ENCODE measurements at regions not wholly inside any gene's neighbourhood (a gene's known extent, or its start where the extent isn't known, plus 50 kb on each side); places are given as distances from the start of the nearest gene placed in this dataset.

DNA sequence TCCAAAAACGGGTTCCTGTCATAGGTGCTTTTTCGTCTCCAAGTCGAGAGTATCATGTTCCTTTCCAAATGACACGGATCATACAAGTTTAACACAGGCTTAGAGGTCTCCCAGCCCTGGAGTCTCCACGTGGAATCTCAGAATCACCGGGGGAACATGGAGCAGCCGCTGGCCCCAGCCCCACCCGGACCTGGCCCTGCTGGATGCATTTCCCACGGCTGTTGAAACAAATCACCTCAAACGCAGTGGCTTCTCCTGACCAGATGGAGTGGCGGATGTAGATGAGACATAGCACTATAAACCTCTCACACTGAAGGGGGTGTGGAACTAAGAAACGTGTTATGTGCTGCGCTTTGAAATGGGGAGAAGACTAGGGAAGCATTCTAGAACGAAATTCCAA is 70.0 kb upstream of the FRMD1 start:
- H3K27me3 ChIP-seq (ENCODE audit: control insufficient read depth in 2 of 2, insufficient read depth in 2 of 2, low read length in 2 of 2): peaks cover 45 to 64% of the 10 kb centered on the region in 2 experiments
- H3K9me1 ChIP-seq (ENCODE audit: control insufficient read depth, insufficient read depth, low read length): no peaks in the 10 kb centered on the region
- H3K9me3 ChIP-seq (replicated peaks; ENCODE audit: control insufficient read depth, insufficient read depth, low read depth, low read length): no peaks in the 10 kb centered on the region
- in situ Hi-C loops (cut with MboI): no loop called here
- ChIA-PET CTCF (ENCODE audit: low intra/inter-chr PET ratio) (no interaction called here), POLR2A (interaction anchor here (0.7 kb wide), 1 partner anchor 97 kb away, joined by 3 read pairs; no protein-coding TSS in a partner anchor)
- H4K20me1 ChIP-seq (replicated peaks; ENCODE audit: control insufficient read depth, insufficient read depth, low read length): peaks cover 5% of the 10 kb centered on the region
- BruUV-seq (replicated peaks): no TSS peak
- TF ChIP-seq SMC3 (conservative IDR thresholded peaks at IDR 0.05; ENCODE audit: insufficient read depth, low read depth, low read length): no peak
- no peak overlapping the region for H3K27ac ChIP-seq (ENCODE audit: extremely low read depth, low read depth, low read length)
- H3K4me3 ChIP-seq: no peak overlapping the region
- H3K9ac ChIP-seq (ENCODE audit: insufficient read depth in 1 of 2, low read depth in 2 of 2, low read length in 2 of 2): no peak overlapping the region
- intact Hi-C loops (cut with micrococcal nuclease): no loop called here
- no peak for DNase-seq (ENCODE audit: extremely low read depth in 1 of 4, low spot score in 3 of 4)
- WGBS (ENCODE audit: insufficient coverage, low coverage, missing lambda C conversion rate): under 1% methylated on average over 14 of the region's 14 CpGs
- FAIRE-seq: no peak
- H3K36me3 ChIP-seq (ENCODE audit: control insufficient read depth, insufficient read depth, low read length): no peaks in the 10 kb centered on the region
- no peak overlapping the region for H2AFZ ChIP-seq (ENCODE audit: low read depth, low read length)
- H3K79me2 ChIP-seq (ENCODE audit: control insufficient read depth, insufficient read depth, low read length): no peaks in the 10 kb centered on the region
- no peaks in the 10 kb centered on the region for H3K4me1 ChIP-seq (replicated peaks in 1 of 2; ENCODE audit: control insufficient read depth in 2 of 2, insufficient read depth in 2 of 2, low read length in 2 of 2)
- ATAC-seq: no peak
- H3K4me2 ChIP-seq (ENCODE audit: insufficient read depth, low read length): no peak overlapping the region

DNA sequence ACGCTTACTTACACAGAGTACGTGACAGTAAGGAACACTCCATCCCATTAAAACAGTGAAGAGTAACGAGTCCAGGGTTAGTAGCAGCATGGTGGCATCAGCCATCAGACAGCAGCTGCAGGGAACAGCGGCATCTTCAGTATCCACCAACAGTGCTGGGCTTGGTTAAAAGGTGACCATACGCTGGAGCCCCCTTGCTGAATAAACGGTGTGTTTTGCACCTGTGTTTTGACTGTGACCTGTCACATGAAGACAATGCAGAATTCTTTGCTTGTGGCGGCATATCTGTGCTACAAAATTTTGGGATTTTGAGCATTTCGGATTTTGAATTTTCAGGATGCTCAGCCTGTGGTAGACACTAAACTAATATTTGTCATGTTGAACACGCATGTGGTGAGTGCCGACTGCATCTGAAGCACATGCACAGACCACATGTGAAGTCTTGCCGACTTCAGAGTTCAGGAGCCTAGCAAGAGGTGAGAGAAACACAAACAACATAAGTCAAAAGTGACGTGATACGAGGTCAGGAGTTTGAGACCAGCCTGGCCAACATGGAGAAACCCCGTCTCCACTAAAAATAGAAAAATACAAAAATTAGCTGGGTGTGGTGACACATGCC is 69.3 kb upstream of the FRMD1 start:
- in situ Hi-C loops (cut with MboI): no loop called here
- peaks cover 5% of the 10 kb centered on the region for H4K20me1 ChIP-seq (replicated peaks; ENCODE audit: control insufficient read depth, insufficient read depth, low read length)
- intact Hi-C loops (cut with micrococcal nuclease): no loop called here
- TF ChIP-seq MCM2 (IDR thresholded peaks at IDR 0.05; ENCODE audit: low read depth) (no peak), ZSCAN32 (CRISPR knock-in tag; IDR thresholded peaks at IDR 0.05) (no peak), FOXK2 (conservative IDR thresholded peaks at IDR 0.05 in 1 of 2, IDR thresholded peaks at IDR 0.05 in 1 of 2; ENCODE audit: low read depth in 2 of 2) (no peak), HDAC8 (tag; IDR thresholded peaks at IDR 0.05) (no peak), ZNF184 (CRISPR knock-in tag; IDR thresholded peaks at IDR 0.05) (no peak), ETS2 (tag; IDR thresholded peaks at IDR 0.05; ENCODE audit: borderline replicate concordance, poor library complexity, severe bottlenecking) (no peak)
- TF ChIP-seq, protein P1, sequence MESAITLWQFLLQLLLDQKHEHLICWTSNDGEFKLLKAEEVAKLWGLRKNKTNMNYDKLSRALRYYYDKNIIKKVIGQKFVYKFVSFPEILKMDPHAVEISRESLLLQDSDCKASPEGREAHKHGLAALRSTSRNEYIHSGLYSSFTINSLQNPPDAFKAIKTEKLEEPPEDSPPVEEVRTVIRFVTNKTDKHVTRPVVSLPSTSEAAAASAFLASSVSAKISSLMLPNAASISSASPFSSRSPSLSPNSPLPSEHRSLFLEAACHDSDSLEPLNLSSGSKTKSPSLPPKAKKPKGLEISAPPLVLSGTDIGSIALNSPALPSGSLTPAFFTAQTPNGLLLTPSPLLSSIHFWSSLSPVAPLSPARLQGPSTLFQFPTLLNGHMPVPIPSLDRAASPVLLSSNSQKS (CRISPR knock-in tag; IDR thresholded peaks at IDR 0.05): no peak
- TF ChIP-seq, protein P2, sequence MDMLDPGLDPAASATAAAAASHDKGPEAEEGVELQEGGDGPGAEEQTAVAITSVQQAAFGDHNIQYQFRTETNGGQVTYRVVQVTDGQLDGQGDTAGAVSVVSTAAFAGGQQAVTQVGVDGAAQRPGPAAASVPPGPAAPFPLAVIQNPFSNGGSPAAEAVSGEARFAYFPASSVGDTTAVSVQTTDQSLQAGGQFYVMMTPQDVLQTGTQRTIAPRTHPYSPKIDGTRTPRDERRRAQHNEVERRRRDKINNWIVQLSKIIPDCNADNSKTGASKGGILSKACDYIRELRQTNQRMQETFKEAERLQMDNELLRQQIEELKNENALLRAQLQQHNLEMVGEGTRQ (CRISPR knock-in tag; IDR thresholded peaks at IDR 0.05): no peak

More for the DNA sequence above, 69.3 kb upstream of the FRMD1 start:
- H3K4me3 ChIP-seq: no peak overlapping the region
- no peaks in the 10 kb centered on the region for H3K9me1 ChIP-seq (ENCODE audit: control insufficient read depth, insufficient read depth, low read length)
- no peak overlapping the region for H3K4me2 ChIP-seq (ENCODE audit: insufficient read depth, low read length)
- H3K9ac ChIP-seq (ENCODE audit: insufficient read depth in 1 of 2, low read depth in 2 of 2, low read length in 2 of 2): no peak overlapping the region
- H3K9me3 ChIP-seq (replicated peaks; ENCODE audit: control insufficient read depth, insufficient read depth, low read depth, low read length): no peaks in the 10 kb centered on the region
- no peak for ATAC-seq
- H3K27ac ChIP-seq (ENCODE audit: extremely low read depth, low read depth, low read length): no peak overlapping the region
- ChIA-PET CTCF (ENCODE audit: low intra/inter-chr PET ratio) (no interaction called here), POLR2A (interaction anchor here (0.7 kb wide), 1 partner anchor 98 kb away, joined by 3 read pairs; no protein-coding TSS in a partner anchor)
- BruUV-seq (replicated peaks): no TSS peak
- FAIRE-seq: no peak
- H3K79me2 ChIP-seq (ENCODE audit: control insufficient read depth, insufficient read depth, low read length): no peaks in the 10 kb centered on the region
- H3K27me3 ChIP-seq (ENCODE audit: control insufficient read depth in 2 of 2, insufficient read depth in 2 of 2, low read length in 2 of 2): peaks cover 41 to 64% of the 10 kb centered on the region in 2 experiments
- H3K4me1 ChIP-seq (replicated peaks in 1 of 2; ENCODE audit: control insufficient read depth in 2 of 2, insufficient read depth in 2 of 2, low read length in 2 of 2): no peaks in the 10 kb centered on the region
- WGBS (ENCODE audit: insufficient coverage, low coverage, missing lambda C conversion rate): 1% methylated on average over 14 of the region's 14 CpGs
- no peak for DNase-seq (ENCODE audit: extremely low read depth in 1 of 4, low spot score in 3 of 4)
- H3K36me3 ChIP-seq (ENCODE audit: control insufficient read depth, insufficient read depth, low read length): no peaks in the 10 kb centered on the region
- no peak overlapping the region for H2AFZ ChIP-seq (ENCODE audit: low read depth, low read length)
